ENCODE measurements at regions not wholly inside any gene's neighbourhood (a gene's known extent, or its start where the extent isn't known, plus 50 kb on each side); places are given as distances from the start of the nearest gene placed in this dataset.

GRCh38 chr6:139779988-139780774, 405.7 kb upstream of the CITED2 start:
- DNase-seq = no peak

- no peak for DNase-seq
Observed at GRCh38 chr6:139778688-139779087, 404.2 kb upstream of the CITED2 start.

GRCh38 chr6:139778106-139778505, 403.7 kb upstream of the CITED2 start:
- DNase-seq = no peak

- DNase-seq = no peak
Observed at GRCh38 chr6:139777202-139777970, 402.9 kb upstream of the CITED2 start.

- DNase-seq = no peak
Observed at GRCh38 chr6:139776041-139776440, 401.6 kb upstream of the CITED2 start.

- DNase-seq = no peak
Observed at GRCh38 chr6:139768196-139768595, 393.7 kb upstream of the CITED2 start.

- no peak for DNase-seq
Observed at GRCh38 chr6:139766796-139767195, 392.3 kb upstream of the CITED2 start.

- DNase-seq = no peak
Observed at GRCh38 chr6:139765825-139766285, 391.4 kb upstream of the CITED2 start.

- DNase-seq = no peak
Observed at GRCh38 chr6:139764498-139764986, 390.1 kb upstream of the CITED2 start.

- DNase-seq = no peak
Observed at GRCh38 chr6:139763468-139764210, 389.2 kb upstream of the CITED2 start.

GRCh38 chr6:139762587-139763031, 388.2 kb upstream of the CITED2 start:
- DNase-seq = no peak

GRCh38 chr6:139760128-139760527, 385.7 kb upstream of the CITED2 start:
- no peak for DNase-seq

- DNase-seq = no peak
Observed at GRCh38 chr6:139759086-139759485, 384.6 kb upstream of the CITED2 start.

- DNase-seq = no peak
Observed at GRCh38 chr6:139758209-139758611, 383.8 kb upstream of the CITED2 start.

- DNase-seq = no peak
Observed at GRCh38 chr6:139757784-139758183, 383.3 kb upstream of the CITED2 start.

GRCh38 chr6:139756381-139756780, 381.9 kb upstream of the CITED2 start:
- no peak for DNase-seq

- DNase-seq = no peak
Observed at GRCh38 chr6:139754898-139755775, 380.7 kb upstream of the CITED2 start.

GRCh38 chr6:139753198-139753861, 378.9 kb upstream of the CITED2 start:
- no peak for DNase-seq

GRCh38 chr6:139752086-139752485, 377.6 kb upstream of the CITED2 start:
- no peak for DNase-seq

GRCh38 chr6:139751179-139751578, 376.7 kb upstream of the CITED2 start:
- no peak for DNase-seq

- DNase-seq = no peak
Observed at GRCh38 chr6:139748353-139749146, 374.1 kb upstream of the CITED2 start.
